ENCODE measurements at regions not wholly inside any gene's neighbourhood (a gene's known extent, or its start where the extent isn't known, plus 50 kb on each side); places are given as distances from the start of the nearest gene placed in this dataset.
A peak's percentile ranks its signal among the peaks of the same experiment; 100 is the strongest.

DNA sequence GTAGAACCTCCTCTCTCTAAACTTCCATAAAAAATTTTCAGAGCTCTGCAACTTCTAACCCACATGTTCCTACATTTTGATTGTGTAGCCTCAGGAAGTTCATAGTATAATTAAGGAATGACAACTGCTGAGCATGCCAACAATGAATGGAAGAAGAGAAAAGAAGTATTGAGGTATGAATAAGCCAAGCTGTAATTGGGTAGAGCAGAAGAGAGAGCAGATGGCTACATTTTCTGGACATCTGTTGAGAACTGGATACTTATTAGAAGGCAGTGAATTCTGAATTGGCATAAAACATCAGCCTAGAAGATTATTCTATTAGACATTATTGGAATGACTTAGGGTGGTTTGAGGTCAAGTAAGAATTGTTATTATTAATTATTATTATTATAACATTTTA, 728.3 kb upstream of the PHF14 start:
- Histone ChIP-seq H3K4me1 (no peaks in the 10 kb centered on the region), H3K9me3 (peaks cover 0 to 9% (median 0%) of the 10 kb centered on the region in 3 donors), H3K27me3 (no peaks in the 10 kb centered on the region), H3K4me3 (no peak overlapping the region), H3K27ac (no peak overlapping the region), H3K36me3 (replicated peaks in 1 of 2; ENCODE audit: insufficient read depth in 1 of 2, low read depth in 2 of 2) (no peaks in the 10 kb centered on the region)
- TF ChIP-seq, protein P1, sequence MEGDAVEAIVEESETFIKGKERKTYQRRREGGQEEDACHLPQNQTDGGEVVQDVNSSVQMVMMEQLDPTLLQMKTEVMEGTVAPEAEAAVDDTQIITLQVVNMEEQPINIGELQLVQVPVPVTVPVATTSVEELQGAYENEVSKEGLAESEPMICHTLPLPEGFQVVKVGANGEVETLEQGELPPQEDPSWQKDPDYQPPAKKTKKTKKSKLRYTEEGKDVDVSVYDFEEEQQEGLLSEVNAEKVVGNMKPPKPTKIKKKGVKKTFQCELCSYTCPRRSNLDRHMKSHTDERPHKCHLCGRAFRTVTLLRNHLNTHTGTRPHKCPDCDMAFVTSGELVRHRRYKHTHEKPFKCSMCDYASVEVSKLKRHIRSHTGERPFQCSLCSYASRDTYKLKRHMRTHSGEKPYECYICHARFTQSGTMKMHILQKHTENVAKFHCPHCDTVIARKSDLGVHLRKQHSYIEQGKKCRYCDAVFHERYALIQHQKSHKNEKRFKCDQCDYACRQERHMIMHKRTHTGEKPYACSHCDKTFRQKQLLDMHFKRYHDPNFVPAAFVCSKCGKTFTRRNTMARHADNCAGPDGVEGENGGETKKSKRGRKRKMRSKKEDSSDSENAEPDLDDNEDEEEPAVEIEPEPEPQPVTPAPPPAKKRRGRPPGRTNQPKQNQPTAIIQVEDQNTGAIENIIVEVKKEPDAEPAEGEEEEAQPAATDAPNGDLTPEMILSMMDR (IDR thresholded peaks at IDR 0.05), result no peak
- TF ChIP-seq POLR2A (IDR thresholded peaks at IDR 0.05), result no peak
- intact Hi-C loops (cut with DNase I), result no loop called here
- DNase-seq (no peak), ATAC-seq (no peak)

GRCh38 chr7:10257438-10257837, 716.2 kb upstream of the PHF14 start:
- Histone ChIP-seq H3K9me3 (no peaks in the 10 kb centered on the region), H3K36me3 (replicated peaks in 1 of 2; ENCODE audit: insufficient read depth in 1 of 2, low read depth in 2 of 2) (no peaks in the 10 kb centered on the region), H3K27me3 (no peaks in the 10 kb centered on the region), H3K27ac (no peak overlapping the region), H3K4me3 (no peak overlapping the region), H3K4me1 (no peaks in the 10 kb centered on the region)
- WGBS, 2 donors, result 82 to 84% methylated on average over 5 of the region's 5 CpGs
- intact Hi-C loops (cut with DNase I), result no loop called here
- TF ChIP-seq, protein P1 (IDR thresholded peaks at IDR 0.05), result no peak
- TF ChIP-seq POLR2A (IDR thresholded peaks at IDR 0.05), result no peak
- ATAC-seq (no peak), DNase-seq (no peak)

DNA sequence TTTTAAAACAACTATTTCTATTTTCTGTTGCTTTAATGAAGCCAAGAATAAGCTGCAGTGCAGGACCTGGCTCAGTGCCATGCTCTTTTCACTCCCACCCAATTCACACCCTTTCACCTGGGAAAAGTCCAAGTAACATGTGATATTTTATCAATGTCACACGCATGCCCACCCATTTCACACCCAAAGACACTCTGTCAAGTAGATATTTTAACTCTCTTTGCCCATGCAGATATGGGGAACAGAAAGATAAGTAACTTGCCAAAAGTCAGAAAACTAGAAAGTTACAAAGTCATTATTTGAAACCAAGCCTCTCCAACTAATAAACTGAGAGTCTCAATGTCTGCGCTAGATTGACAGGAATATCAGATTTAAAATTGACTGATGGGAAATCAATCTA, 706.7 kb upstream of the PHF14 start:
- intact Hi-C loops (cut with DNase I), result no loop called here
- Histone ChIP-seq H3K4me1 (peaks cover 20% of the 10 kb centered on the region), H3K4me3 (no peak overlapping the region), H3K27me3 (no peaks in the 10 kb centered on the region), H3K36me3 (replicated peaks in 1 of 2; ENCODE audit: insufficient read depth in 1 of 2, low read depth in 2 of 2) (no peaks in the 10 kb centered on the region), H3K27ac (no peak overlapping the region), H3K9me3 (no peaks in the 10 kb centered on the region)
- TF ChIP-seq, protein P1 (IDR thresholded peaks at IDR 0.05), result no peak
- TF ChIP-seq POLR2A (IDR thresholded peaks at IDR 0.05), result no peak
- DNase-seq (peak in 1 of 4 donors; percentile 22), ATAC-seq (no peak)
- 32 to 35% methylated on average over 2 of the region's 2 CpGs for WGBS, 2 donors

DNA sequence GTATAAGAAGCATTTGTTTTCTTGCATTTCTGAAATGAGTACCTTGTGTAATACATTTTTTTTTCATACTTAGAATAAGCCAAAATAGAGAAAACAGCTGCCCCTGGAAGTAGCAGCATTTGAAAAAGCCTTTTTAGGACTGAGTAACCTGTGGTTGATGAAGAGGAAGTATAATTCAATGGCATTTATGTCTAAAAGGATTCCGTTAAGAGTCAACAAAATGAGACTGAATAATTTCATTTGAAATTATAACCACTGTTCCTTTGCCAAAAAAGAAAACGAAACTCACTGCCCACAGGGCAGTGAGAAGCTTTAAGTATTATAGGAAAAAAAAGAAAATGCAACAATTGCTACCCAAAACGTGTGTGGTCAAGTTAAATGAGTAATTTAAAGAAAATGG, 705.6 kb upstream of the PHF14 start:
- ATAC-seq (no peak), DNase-seq (no peak)
- no peaks in the 10 kb centered on the region for H3K9me3 ChIP-seq
- intact Hi-C loops (cut with DNase I), result no loop called here
- H3K4me1 ChIP-seq, result peaks cover 20% of the 10 kb centered on the region
- no peak overlapping the region for H3K4me3 ChIP-seq
- no peaks in the 10 kb centered on the region for H3K36me3 ChIP-seq (replicated peaks in 1 of 2; ENCODE audit: insufficient read depth in 1 of 2, low read depth in 2 of 2)
- no peaks in the 10 kb centered on the region for H3K27me3 ChIP-seq
- TF ChIP-seq, protein P1 (IDR thresholded peaks at IDR 0.05), result no peak
- TF ChIP-seq POLR2A (IDR thresholded peaks at IDR 0.05), result no peak
- WGBS, 2 donors, result 28 to 34% methylated on average over 3 of the region's 3 CpGs
- no peak overlapping the region for H3K27ac ChIP-seq

DNA sequence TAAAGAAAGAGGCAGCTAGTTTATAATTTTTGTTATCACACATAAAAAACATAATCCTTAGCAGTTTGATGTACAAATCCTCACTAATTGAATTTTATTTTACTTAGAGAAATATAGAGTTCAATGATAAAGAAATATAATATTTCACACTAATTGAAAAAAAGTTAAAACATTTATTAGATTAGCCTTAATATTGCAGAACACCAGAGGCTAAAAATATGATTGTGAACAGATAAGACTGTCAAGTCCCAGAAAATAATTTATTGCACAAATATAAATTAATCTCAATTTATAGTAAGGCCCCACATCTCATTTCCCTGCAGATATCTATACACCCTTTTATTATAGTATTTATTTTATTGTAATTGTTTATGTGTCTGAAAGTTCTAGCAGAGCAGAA, 690.8 kb upstream of the PHF14 start:
- Histone ChIP-seq H3K9me3 (no peaks in the 10 kb centered on the region), H3K27me3 (no peaks in the 10 kb centered on the region), H3K4me1 (no peaks in the 10 kb centered on the region), H3K27ac (no peak overlapping the region), H3K36me3 (replicated peaks in 1 of 2; ENCODE audit: insufficient read depth in 1 of 2, low read depth in 2 of 2) (no peaks in the 10 kb centered on the region), H3K4me3 (no peak overlapping the region)
- intact Hi-C loops (cut with DNase I), result no loop called here
- TF ChIP-seq, protein P1 (IDR thresholded peaks at IDR 0.05), result no peak
- no peak for TF ChIP-seq POLR2A (IDR thresholded peaks at IDR 0.05)
- no peak for DNase-seq
- no peak for ATAC-seq
